ENCODE measurements at regions not wholly inside any gene's neighbourhood (a gene's known extent, or its start where the extent isn't known, plus 50 kb on each side); places are given as distances from the start of the nearest gene placed in this dataset.

GRCh38 chr5:110333384-110333783 lies 393.1 kb downstream of the TMEM232 start:
- no peak for TF ChIP-seq FOSL2 (IDR thresholded peaks at IDR 0.05)
- TF ChIP-seq FOSL2 (CRISPR knock-in tag; IDR thresholded peaks at IDR 0.05): no peak
- TF ChIP-seq CHD2 (IDR thresholded peaks at IDR 0.05; ENCODE audit: low read length, partially characterized antibody): no peak
- TF ChIP-seq POLR2AphosphoS2 (conservative IDR thresholded peaks at IDR 0.05; ENCODE audit: low read length): no peak
- no peak for TF ChIP-seq MAX (IDR thresholded peaks at IDR 0.05)
- TF ChIP-seq RAD21 (conservative IDR thresholded peaks at IDR 0.05 in 1 of 2, IDR thresholded peaks at IDR 0.05 in 1 of 2): 0 out of 5 replicates have a peak, but pooled peaks of 1 of the 2 experiments have one; percentile 10
- Histone ChIP-seq H3K27ac (no peak overlapping the region), H3K4me1 (no peaks in the 10 kb centered on the region), H3K4me3 (no peak overlapping the region), H3K9me3 (no peaks in the 10 kb centered on the region; the same call in 2 of the 3 replicates), H3K4me2 (no peak overlapping the region)
- WGBS (ENCODE audit: missing lambda C conversion rate): 8% methylated on average over 4 of the region's 4 CpGs
- ATAC-seq (no peak), DNase-seq (ENCODE audit: low read depth in 1 of 2, low spot score in 1 of 2) (peak in 1 of 2 experiments; percentile 4), FAIRE-seq (no peak)
- POLR2A ChIA-PET: no interaction called here
- CTCF ChIA-PET: interaction anchor here (0.7 kb wide), 2 partner anchors 261 to 804 kb away, joined by 3 to 5 read pairs; no protein-coding TSS in a partner anchor

- WGBS (ENCODE audit: missing lambda C conversion rate): 0% methylated on average over 4 of the region's 4 CpGs
- CTCF ChIA-PET: interaction anchor here (1.1 kb wide), 1 partner anchor 19 kb away, joined by 3 read pairs; no protein-coding TSS in a partner anchor
These were observed 391.0 kb downstream of the TMEM232 start for GRCh38 chr5:110335361-110336066.

GRCh38 chr5:110338341-110339083 lies 388.0 kb downstream of the TMEM232 start:
- ATAC-seq (no peak), DNase-seq (ENCODE audit: low read depth in 1 of 2, low spot score in 1 of 2) (no peak)
- CTCF ChIA-PET: interaction anchor here (0.8 kb wide), 1 partner anchor 17 kb away, joined by 3 read pairs; no protein-coding TSS in a partner anchor

More at GRCh38 chr5:110335361-110336066, 391.0 kb downstream of the TMEM232 start:
- Histone ChIP-seq H3K4me3 (no peak overlapping the region), H3K9me3 (no peaks in the 10 kb centered on the region; the same call in 2 of the 3 replicates), H3K4me2 (no peak overlapping the region), H3K27ac (no peak overlapping the region), H3K4me1 (no peaks in the 10 kb centered on the region)
- POLR2A ChIA-PET: no interaction called here
- ATAC-seq: no peak
- no peak for TF ChIP-seq BCL3 (IDR thresholded peaks at IDR 0.05)
- no peak for TF ChIP-seq TP53 (CRISPR knock-in tag; IDR thresholded peaks at IDR 0.05)
- no peak for TF ChIP-seq CBX8 (IDR thresholded peaks at IDR 0.05)
- no peak for TF ChIP-seq USF2 (IDR thresholded peaks at IDR 0.05)
- no peak for TF ChIP-seq MAFK (IDR thresholded peaks at IDR 0.05; ENCODE audit: partially characterized antibody)
- TF ChIP-seq FOSB (CRISPR knock-in tag; IDR thresholded peaks at IDR 0.05): no peak
- TF ChIP-seq NPAS2 (CRISPR knock-in tag; IDR thresholded peaks at IDR 0.05; ENCODE audit: borderline replicate concordance): no peak
- TF ChIP-seq HES2 (IDR thresholded peaks at IDR 0.05): no peak
- no peak for TF ChIP-seq MAX (IDR thresholded peaks at IDR 0.05)
- no peak for DNase-seq (ENCODE audit: low read depth in 1 of 2, low spot score in 1 of 2)
- FAIRE-seq: no peak

More at GRCh38 chr5:110338341-110339083, 388.0 kb downstream of the TMEM232 start:
- POLR2A ChIA-PET: no interaction called here
- no peak for FAIRE-seq
- H3K27ac ChIP-seq: no peak overlapping the region
- no peak overlapping the region for H3K4me3 ChIP-seq
- no peak for TF ChIP-seq HOXA7 (CRISPR knock-in tag; IDR thresholded peaks at IDR 0.05)
- TF ChIP-seq FOXS1 (CRISPR knock-in tag; IDR thresholded peaks at IDR 0.05): no peak
- no peak for TF ChIP-seq MAZ (IDR thresholded peaks at IDR 0.05; ENCODE audit: borderline replicate concordance, low read depth, low read length)
- 10% methylated on average over 7 of the region's 7 CpGs for WGBS (ENCODE audit: missing lambda C conversion rate)
- no peaks in the 10 kb centered on the region; the same call in 2 of the 3 replicates for H3K9me3 ChIP-seq
- H3K4me1 ChIP-seq: no peaks in the 10 kb centered on the region
- no peak overlapping the region for H3K4me2 ChIP-seq
